Muscle of leg (tissue), 3 donors: ENCODE measurements at regions not wholly inside any gene's neighbourhood (a gene's known extent, or its start where the extent isn't known, plus 50 kb on each side); places are given as distances from the start of the nearest gene placed in this dataset.

Experiments
- DNase-seq: peaks from one replicate; pipeline ENCODE4 v3.0.0; 2013
- H3K27ac ChIP-seq: one replicate; pipeline ENCODE4 v1.5.1; 2013; ENCODE audit warnings: mild to moderate bottlenecking, low read length, control low read depth
- H3K27me3 ChIP-seq: one replicate; pipeline ENCODE4 v1.6.1; 2013; ENCODE audit warnings: low read length; ENCODE audit not compliant: control insufficient read depth, insufficient read depth
- H3K36me3 ChIP-seq: one replicate; pipeline ENCODE4 v1.6.1; 2013; ENCODE audit warnings: low read length; ENCODE audit not compliant: control insufficient read depth, insufficient read depth
- H3K4me1 ChIP-seq: one replicate; pipeline ENCODE4 v1.6.1; 2013; ENCODE audit warnings: low read length; ENCODE audit not compliant: control insufficient read depth, insufficient read depth
- H3K4me3 ChIP-seq: one replicate; pipeline ENCODE4 v1.5.1; 2013; ENCODE audit warnings: low read length, control low read depth
- H3K9me3 ChIP-seq: replicated peaks from 2 replicates; pipeline ENCODE4 v1.6.1; 2013; ENCODE audit warnings: low read depth, low read length; ENCODE audit not compliant: control insufficient read depth
- WGBS: methylation state at CpG from one replicate; pipeline ENCODE4 v1.1.5; 2013; ENCODE audit warnings: missing lambda C conversion rate; ENCODE audit not compliant: insufficient coverage; 5-methylcytosine and 5-hydroxymethylcytosine counted together

- no peak for DNase-seq
- 83% methylated on average over 2 of the region's 5 CpGs for WGBS
- H3K27me3 ChIP-seq = no peaks in the 10 kb centered on the region
- H3K4me3 ChIP-seq = no peak overlapping the region
- no peak overlapping the region for H3K27ac ChIP-seq
- peaks cover 7% of the 10 kb centered on the region for H3K4me1 ChIP-seq
- no peaks in the 10 kb centered on the region for H3K36me3 ChIP-seq
- H3K9me3 ChIP-seq = no peaks in the 10 kb centered on the region
Measured at GRCh38 chr1:219276049-219276738, 102.5 kb downstream of the LYPLAL1 start.

GRCh38 chr1:219273088-219273686, 99.5 kb downstream of the LYPLAL1 start:
- H3K9me3 ChIP-seq = no peaks in the 10 kb centered on the region
- no CpG with 5 or more reads among the region's 3 CpGs for WGBS

GRCh38 chr1:219271818-219272535, 98.3 kb downstream of the LYPLAL1 start:
- WGBS = 80% methylated on average over 2 of the region's 5 CpGs
- peak overlapping the region; percentile 37 for H3K27ac ChIP-seq
- DNase-seq = peak; percentile 62
- H3K36me3 ChIP-seq = no peaks in the 10 kb centered on the region
- no peaks in the 10 kb centered on the region for H3K9me3 ChIP-seq
- H3K4me3 ChIP-seq = no peak overlapping the region
- no peaks in the 10 kb centered on the region for H3K27me3 ChIP-seq
- peaks cover 7% of the 10 kb centered on the region for H3K4me1 ChIP-seq

More at GRCh38 chr1:219273088-219273686, 99.5 kb downstream of the LYPLAL1 start:
- DNase-seq = no peak
- Histone ChIP-seq H3K27me3 (no peaks in the 10 kb centered on the region), H3K36me3 (no peaks in the 10 kb centered on the region), H3K4me1 (peaks cover 7% of the 10 kb centered on the region), H3K4me3 (no peak overlapping the region), H3K27ac (no peak overlapping the region)

GRCh38 chr1:219269171-219269570, 95.5 kb downstream of the LYPLAL1 start:
- no peaks in the 10 kb centered on the region for H3K27me3 ChIP-seq
- H3K27ac ChIP-seq = no peak overlapping the region
- peaks cover 10% of the 10 kb centered on the region for H3K4me1 ChIP-seq
- H3K36me3 ChIP-seq = no peaks in the 10 kb centered on the region
- DNase-seq = no peak
- no peak overlapping the region for H3K4me3 ChIP-seq
- H3K9me3 ChIP-seq = no peaks in the 10 kb centered on the region

- Histone ChIP-seq H3K27ac (no peak overlapping the region), H3K36me3 (no peaks in the 10 kb centered on the region)
- WGBS = no CpG with 5 or more reads among the region's 2 CpGs
Measured at GRCh38 chr1:219266524-219266923, 92.8 kb downstream of the LYPLAL1 start.

GRCh38 chr1:219265026-219265515, 91.4 kb downstream of the LYPLAL1 start:
- Histone ChIP-seq H3K27ac (no peak overlapping the region), H3K36me3 (no peaks in the 10 kb centered on the region), H3K4me1 (peaks cover 3% of the 10 kb centered on the region), H3K9me3 (peaks cover 6% of the 10 kb centered on the region), H3K27me3 (no peaks in the 10 kb centered on the region), H3K4me3 (no peak overlapping the region)
- WGBS = no CpG with 5 or more reads among the region's 2 CpGs
- DNase-seq = peak; percentile 14

More at GRCh38 chr1:219266524-219266923, 92.8 kb downstream of the LYPLAL1 start:
- Histone ChIP-seq H3K4me1 (peaks cover 3% of the 10 kb centered on the region), H3K4me3 (no peak overlapping the region), H3K9me3 (peaks cover 2% of the 10 kb centered on the region), H3K27me3 (no peaks in the 10 kb centered on the region)
- DNase-seq = no peak

GRCh38 chr1:219264561-219264960, 90.9 kb downstream of the LYPLAL1 start:
- DNase-seq = peak; percentile 58
- Histone ChIP-seq H3K4me3 (no peak overlapping the region), H3K27me3 (no peaks in the 10 kb centered on the region), H3K36me3 (no peaks in the 10 kb centered on the region), H3K4me1 (peaks cover 3% of the 10 kb centered on the region), H3K9me3 (peaks cover 6% of the 10 kb centered on the region), H3K27ac (no peak overlapping the region)
- no CpG with 5 or more reads among the region's 5 CpGs for WGBS
